K562 (cell line): ENCODE measurements at regions not wholly inside any gene's neighbourhood (a gene's known extent, or its start where the extent isn't known, plus 50 kb on each side); places are given as distances from the start of the nearest gene placed in this dataset.

Experiments used
- POLR2A ChIP-seq: fragments of 450-650 bp; conservative IDR thresholded peaks from 2 replicates; pipeline ENCODE4 v1.6.1; 2016
- SMC3 ChIP-seq: conservative IDR thresholded peaks from 2 replicates; pipeline ENCODE4 v1.6.1; 2011; ENCODE audit warnings: low read depth, low read length, improper control_type of control experiment; ENCODE audit not compliant: insufficient read depth

GRCh38 chr1:91585502-91585901 lies 84.9 kb downstream of the CDC7 start:
- TF ChIP-seq POLR2A (no peak), SMC3 (no peak)
